Activated CD4-positive, alpha-beta memory T cell treated with anti-CD3 and anti-CD28 coated beads, Interleukin-2, amount 10 ng/mL, durations not matched to agents 7 days and 5 days (primary cell): ENCODE measurements at regions not wholly inside any gene's neighbourhood (a gene's known extent, or its start where the extent isn't known, plus 50 kb on each side); places are given as distances from the start of the nearest gene placed in this dataset.

Experiments used
- CTCF ChIA-PET: fragments of 350-600 bp; sonication (Branson Sonifier 250); formaldehyde crosslinking; loops from one replicate; lab custom pipeline; 2021; ENCODE audit warnings: antibody characterized with exemption, inconsistent platforms; lab: Charles Lee
- POLR2A ChIA-PET: fragments of 350-600 bp; sonication (Branson Sonifier 250); formaldehyde crosslinking; loops from one replicate; lab custom pipeline; 2021; ENCODE audit warnings: antibody characterized with exemption; lab: Charles Lee
- DNase-seq: peaks from one replicate; pipeline ENCODE4 v3.0.0-alpha.2; 2020
- H3K27ac Mint-ChIP-seq: one replicate; pipeline ENCODE4 v1.8.0; 2021; ENCODE audit warnings: mild to moderate bottlenecking, mixed read lengths
- H3K27me3 Mint-ChIP-seq: one replicate; pipeline ENCODE4 v1.8.0; 2021; ENCODE audit warnings: mixed read lengths
- H3K36me3 Mint-ChIP-seq: one replicate; pipeline ENCODE4 v1.8.0; 2021; ENCODE audit warnings: low read depth, mixed read lengths
- H3K4me1 Mint-ChIP-seq: one replicate; pipeline ENCODE4 v1.8.0; 2021; ENCODE audit warnings: mixed read lengths
- H3K4me3 Mint-ChIP-seq: one replicate; pipeline ENCODE4 v1.8.0; 2021; ENCODE audit warnings: mild to moderate bottlenecking, mixed read lengths
- H3K9me3 Mint-ChIP-seq: one replicate; pipeline ENCODE4 v1.8.0; 2021; ENCODE audit warnings: mixed read lengths

- H3K4me1 Mint-ChIP-seq = no peaks in the 10 kb centered on the region
- H3K27me3 Mint-ChIP-seq = peaks cover 20% of the 10 kb centered on the region
- no peak overlapping the region for H3K27ac Mint-ChIP-seq
- ChIA-PET POLR2A (no interaction called here), CTCF (interaction anchor here (0.9 kb wide), 1 partner anchor 16 kb away, joined by 3 read pairs; no protein-coding TSS in a partner anchor)
- no peaks in the 10 kb centered on the region for H3K9me3 Mint-ChIP-seq
- no peak overlapping the region for H3K4me3 Mint-ChIP-seq
- H3K36me3 Mint-ChIP-seq = no peaks in the 10 kb centered on the region
- DNase-seq = no peak
These were observed 79.5 kb upstream of the EPHB3 start for GRCh38 chr3:184481984-184482671.

GRCh38 chr3:184485241-184485640, 76.3 kb upstream of the EPHB3 start:
- no peak overlapping the region for H3K4me3 Mint-ChIP-seq
- no peaks in the 10 kb centered on the region for H3K9me3 Mint-ChIP-seq
- DNase-seq = no peak
- H3K27ac Mint-ChIP-seq = no peak overlapping the region
- peaks cover 36% of the 10 kb centered on the region for H3K27me3 Mint-ChIP-seq
- ChIA-PET POLR2A (no interaction called here), CTCF (no interaction called here)
- no peaks in the 10 kb centered on the region for H3K36me3 Mint-ChIP-seq
- H3K4me1 Mint-ChIP-seq = no peaks in the 10 kb centered on the region

GRCh38 chr3:184485906-184486305, 75.7 kb upstream of the EPHB3 start:
- no peak for DNase-seq
- ChIA-PET CTCF (no interaction called here), POLR2A (no interaction called here)
- H3K27ac Mint-ChIP-seq = no peak overlapping the region
- no peaks in the 10 kb centered on the region for H3K4me1 Mint-ChIP-seq
- H3K9me3 Mint-ChIP-seq = no peaks in the 10 kb centered on the region
- H3K36me3 Mint-ChIP-seq = no peaks in the 10 kb centered on the region
- peaks cover 42% of the 10 kb centered on the region for H3K27me3 Mint-ChIP-seq
- H3K4me3 Mint-ChIP-seq = no peak overlapping the region

GRCh38 chr3:184486614-184487013, 75.0 kb upstream of the EPHB3 start:
- H3K4me1 Mint-ChIP-seq = no peaks in the 10 kb centered on the region
- H3K9me3 Mint-ChIP-seq = no peaks in the 10 kb centered on the region
- peaks cover 45% of the 10 kb centered on the region for H3K27me3 Mint-ChIP-seq
- ChIA-PET CTCF (no interaction called here), POLR2A (no interaction called here)
- H3K4me3 Mint-ChIP-seq = no peak overlapping the region
- no peak overlapping the region for H3K27ac Mint-ChIP-seq
- no peak for DNase-seq
- no peaks in the 10 kb centered on the region for H3K36me3 Mint-ChIP-seq

- Mint-ChIP-seq H3K4me3 (no peak overlapping the region), H3K9me3 (no peaks in the 10 kb centered on the region), H3K4me1 (peaks cover 6% of the 10 kb centered on the region), H3K27me3 (peaks cover 54% of the 10 kb centered on the region), H3K36me3 (no peaks in the 10 kb centered on the region), H3K27ac (no peak overlapping the region)
- no peak for DNase-seq
- ChIA-PET POLR2A (no interaction called here), CTCF (no interaction called here)
These were observed 73.0 kb upstream of the EPHB3 start for GRCh38 chr3:184488577-184488976.

GRCh38 chr3:184489268-184489841, 72.2 kb upstream of the EPHB3 start:
- H3K9me3 Mint-ChIP-seq = no peaks in the 10 kb centered on the region
- POLR2A ChIA-PET = no interaction called here
- peaks cover 6% of the 10 kb centered on the region for H3K4me1 Mint-ChIP-seq
- peaks cover 61% of the 10 kb centered on the region for H3K27me3 Mint-ChIP-seq
- H3K27ac Mint-ChIP-seq = no peak overlapping the region
- DNase-seq = no peak
- CTCF ChIA-PET = no interaction called here
- no peak overlapping the region for H3K4me3 Mint-ChIP-seq
- no peaks in the 10 kb centered on the region for H3K36me3 Mint-ChIP-seq

- Mint-ChIP-seq H3K27me3 (peaks cover 59% of the 10 kb centered on the region), H3K27ac (no peak overlapping the region), H3K4me3 (no peak overlapping the region), H3K9me3 (no peaks in the 10 kb centered on the region), H3K36me3 (no peaks in the 10 kb centered on the region), H3K4me1 (peaks cover 6% of the 10 kb centered on the region)
- CTCF ChIA-PET = no interaction called here
- no peak for DNase-seq
- POLR2A ChIA-PET = no interaction called here
These were observed 70.5 kb upstream of the EPHB3 start for GRCh38 chr3:184491011-184491576.

GRCh38 chr3:184491867-184492615, 69.5 kb upstream of the EPHB3 start:
- DNase-seq = no peak
- CTCF ChIA-PET = no interaction called here
- Mint-ChIP-seq H3K9me3 (no peaks in the 10 kb centered on the region), H3K4me1 (peaks cover 6% of the 10 kb centered on the region), H3K4me3 (no peak overlapping the region), H3K27ac (no peak overlapping the region), H3K27me3 (peaks cover 63% of the 10 kb centered on the region), H3K36me3 (no peaks in the 10 kb centered on the region)
- POLR2A ChIA-PET = no interaction called here

- no peak overlapping the region for H3K27ac Mint-ChIP-seq
- POLR2A ChIA-PET = no interaction called here
- DNase-seq = no peak
- H3K4me1 Mint-ChIP-seq = peaks cover 6% of the 10 kb centered on the region
- no peak overlapping the region for H3K4me3 Mint-ChIP-seq
- H3K27me3 Mint-ChIP-seq = peaks cover 42% of the 10 kb centered on the region
- H3K9me3 Mint-ChIP-seq = no peaks in the 10 kb centered on the region
- no peaks in the 10 kb centered on the region for H3K36me3 Mint-ChIP-seq
- CTCF ChIA-PET = no interaction called here
These were observed 64.7 kb upstream of the EPHB3 start for GRCh38 chr3:184496933-184497332.

- Mint-ChIP-seq H3K4me1 (peaks cover 3% of the 10 kb centered on the region), H3K4me3 (no peak overlapping the region), H3K9me3 (no peaks in the 10 kb centered on the region), H3K36me3 (no peaks in the 10 kb centered on the region), H3K27me3 (peaks cover 41% of the 10 kb centered on the region), H3K27ac (no peak overlapping the region)
- no peak for DNase-seq
- CTCF ChIA-PET = interaction anchor here (2.2 kb wide), 1 partner anchor 16 kb away, joined by 13 read pairs; no protein-coding TSS in a partner anchor
- POLR2A ChIA-PET = no interaction called here
These were observed 63.8 kb upstream of the EPHB3 start for GRCh38 chr3:184497804-184498203.

- Mint-ChIP-seq H3K9me3 (no peaks in the 10 kb centered on the region), H3K27ac (no peak overlapping the region), H3K27me3 (peaks cover 39% of the 10 kb centered on the region), H3K36me3 (no peaks in the 10 kb centered on the region), H3K4me3 (no peak overlapping the region), H3K4me1 (no peaks in the 10 kb centered on the region)
- ChIA-PET POLR2A (no interaction called here), CTCF (interaction anchor here (1.2 to 2.2 kb wide), 2 partner anchors 15 to 17 kb away, joined by 3 to 13 read pairs; no protein-coding TSS in a partner anchor)
- no peak for DNase-seq
These were observed 62.5 kb upstream of the EPHB3 start for GRCh38 chr3:184498986-184499606.

- ChIA-PET POLR2A (no interaction called here), CTCF (interaction anchor here (0.7 to 1.2 kb wide), 2 partner anchors 15 to 77 kb away, joined by 3 to 4 read pairs; no protein-coding TSS in a partner anchor)
- H3K27me3 Mint-ChIP-seq = peaks cover 40% of the 10 kb centered on the region
- no peaks in the 10 kb centered on the region for H3K9me3 Mint-ChIP-seq
- H3K36me3 Mint-ChIP-seq = no peaks in the 10 kb centered on the region
- H3K27ac Mint-ChIP-seq = no peak overlapping the region
- DNase-seq = no peak
- H3K4me1 Mint-ChIP-seq = no peaks in the 10 kb centered on the region
- no peak overlapping the region for H3K4me3 Mint-ChIP-seq
These were observed 61.2 kb upstream of the EPHB3 start for GRCh38 chr3:184500344-184500923.
